GM12874 (cell line): ENCODE measurements at regions not wholly inside any gene's neighbourhood (a gene's known extent, or its start where the extent isn't known, plus 50 kb on each side); places are given as distances from the start of the nearest gene placed in this dataset.

Source experiments
- CTCF ChIP-seq: IDR thresholded peaks from 2 replicates; pipeline ENCODE4 v1.5.1; 2011; ENCODE audit warnings: low read depth, mild to moderate bottlenecking, control low read depth, low read length, moderate library complexity; ENCODE audit not compliant: insufficient read depth

GRCh38 chr11:23679041-23679440 lies 817.8 kb upstream of the LUZP2 start:
- TF ChIP-seq CTCF, result no peak

GRCh38 chr11:23679981-23680380 lies 816.9 kb upstream of the LUZP2 start:
- TF ChIP-seq CTCF, result no peak

- TF ChIP-seq CTCF, result no peak
Measured at GRCh38 chr11:23680488-23681230, 816.2 kb upstream of the LUZP2 start.

- no peak for TF ChIP-seq CTCF
Measured at GRCh38 chr11:23684701-23685100, 812.2 kb upstream of the LUZP2 start.

- no peak for TF ChIP-seq CTCF
Measured at GRCh38 chr11:23687991-23688390, 808.9 kb upstream of the LUZP2 start.

- no peak for TF ChIP-seq CTCF
Measured at GRCh38 chr11:23688411-23688810, 808.4 kb upstream of the LUZP2 start.

GRCh38 chr11:23688835-23689234 lies 808.0 kb upstream of the LUZP2 start:
- no peak for TF ChIP-seq CTCF
